Progenitor cell of endocrine pancreas (in vitro differentiated cells): ENCODE measurements at regions not wholly inside any gene's neighbourhood (a gene's known extent, or its start where the extent isn't known, plus 50 kb on each side); places are given as distances from the start of the nearest gene placed in this dataset.
"Not testable (repeated sequence)": the region's sequence is repeated elsewhere in the genome, so short reads cannot be mapped to it uniquely, and the experiment has no call there.

Source experiments
- DNase-seq: peaks from one replicate; pipeline ENCODE4 v3.0.0; 2021; ENCODE audit warnings: low spot score; ENCODE audit not compliant: unreplicated experiment
- H3K27ac Mint-ChIP-seq: 2 replicates; pipeline ENCODE4 v1.8.0; 2021; ENCODE audit warnings: mild to moderate bottlenecking, moderate library complexity, mixed read lengths
- H3K27me3 Mint-ChIP-seq: 2 replicates; pipeline ENCODE4 v1.8.0; 2021; ENCODE audit warnings: mixed read lengths
- H3K36me3 Mint-ChIP-seq: 2 replicates; pipeline ENCODE4 v1.8.0; 2022; ENCODE audit warnings: mixed read lengths; ENCODE audit not compliant: insufficient read depth
- H3K4me1 Mint-ChIP-seq: 2 replicates; pipeline ENCODE4 v1.8.0; 2021; ENCODE audit warnings: low read depth, mixed read lengths
- H3K4me3 Mint-ChIP-seq: 2 replicates; pipeline ENCODE4 v1.8.0; 2021; ENCODE audit warnings: low read depth, mild to moderate bottlenecking, moderate library complexity, mixed read lengths
- H3K9me3 Mint-ChIP-seq: 2 replicates; pipeline ENCODE4 v1.8.0; 2021; ENCODE audit warnings: low read depth, mixed read lengths
- TF ChIP-seq, protein P1 (sequence below): fragments of 200-600 bp; sonication (generic); IDR thresholded peaks from one replicate; pipeline ENCODE4 v1.5.0; 2021; ENCODE audit warnings: antibody characterized with exemption, mild to moderate bottlenecking; ENCODE audit not compliant: unreplicated experiment

DNA sequence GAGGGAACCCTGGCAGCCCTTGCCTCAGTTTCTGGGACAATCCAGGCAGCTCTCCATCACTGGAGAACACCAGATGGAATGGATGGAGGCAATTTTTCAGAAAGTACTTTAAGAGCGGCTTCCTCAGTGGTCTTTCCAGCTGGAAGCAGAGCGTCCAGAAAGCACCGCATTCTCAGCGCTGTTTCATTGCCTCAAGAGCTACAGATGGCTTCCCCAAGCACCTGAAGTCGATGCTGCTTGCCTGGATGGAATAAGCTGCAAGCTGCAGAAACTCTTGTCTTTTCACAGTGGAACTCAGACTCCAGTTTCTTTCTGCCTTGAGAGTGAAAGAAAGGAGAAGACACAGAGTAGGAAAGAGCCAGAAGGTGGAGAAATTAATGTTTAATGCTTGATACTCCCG is 766.9 kb downstream of the TDRD15 start:
- TF ChIP-seq, protein P1, sequence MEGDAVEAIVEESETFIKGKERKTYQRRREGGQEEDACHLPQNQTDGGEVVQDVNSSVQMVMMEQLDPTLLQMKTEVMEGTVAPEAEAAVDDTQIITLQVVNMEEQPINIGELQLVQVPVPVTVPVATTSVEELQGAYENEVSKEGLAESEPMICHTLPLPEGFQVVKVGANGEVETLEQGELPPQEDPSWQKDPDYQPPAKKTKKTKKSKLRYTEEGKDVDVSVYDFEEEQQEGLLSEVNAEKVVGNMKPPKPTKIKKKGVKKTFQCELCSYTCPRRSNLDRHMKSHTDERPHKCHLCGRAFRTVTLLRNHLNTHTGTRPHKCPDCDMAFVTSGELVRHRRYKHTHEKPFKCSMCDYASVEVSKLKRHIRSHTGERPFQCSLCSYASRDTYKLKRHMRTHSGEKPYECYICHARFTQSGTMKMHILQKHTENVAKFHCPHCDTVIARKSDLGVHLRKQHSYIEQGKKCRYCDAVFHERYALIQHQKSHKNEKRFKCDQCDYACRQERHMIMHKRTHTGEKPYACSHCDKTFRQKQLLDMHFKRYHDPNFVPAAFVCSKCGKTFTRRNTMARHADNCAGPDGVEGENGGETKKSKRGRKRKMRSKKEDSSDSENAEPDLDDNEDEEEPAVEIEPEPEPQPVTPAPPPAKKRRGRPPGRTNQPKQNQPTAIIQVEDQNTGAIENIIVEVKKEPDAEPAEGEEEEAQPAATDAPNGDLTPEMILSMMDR = no peak
- no peak overlapping the region for H3K4me3 Mint-ChIP-seq
- no peaks in the 10 kb centered on the region for H3K9me3 Mint-ChIP-seq
- no peak for DNase-seq
- H3K4me1 Mint-ChIP-seq = no peaks in the 10 kb centered on the region
- no peaks in the 10 kb centered on the region for H3K27me3 Mint-ChIP-seq
- no peak overlapping the region for H3K27ac Mint-ChIP-seq
- no peaks in the 10 kb centered on the region for H3K36me3 Mint-ChIP-seq

DNA sequence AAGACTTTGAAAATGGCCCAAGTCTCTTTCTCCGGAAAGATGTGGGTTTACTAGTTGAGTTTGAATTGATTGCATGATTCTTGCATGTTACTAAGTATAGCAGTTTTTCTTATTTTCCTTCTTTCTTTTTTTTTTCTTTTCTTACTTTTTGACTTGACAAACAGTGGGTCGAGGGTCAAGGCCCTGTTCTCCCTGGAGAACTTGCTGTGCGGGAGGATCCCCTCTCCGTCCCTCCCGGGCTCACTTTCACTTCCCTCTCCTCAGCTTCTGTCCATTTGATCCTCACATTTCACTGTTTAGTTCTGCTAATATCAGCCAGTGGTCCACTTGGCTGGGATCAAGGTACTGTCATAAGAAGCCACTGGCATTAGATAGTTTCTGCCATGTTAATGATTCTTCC is 767.4 kb downstream of the TDRD15 start:
- Mint-ChIP-seq H3K36me3 (no peaks in the 10 kb centered on the region), H3K27ac (no peak overlapping the region), H3K9me3 (no peaks in the 10 kb centered on the region), H3K4me3 (no peak overlapping the region), H3K4me1 (no peaks in the 10 kb centered on the region), H3K27me3 (no peaks in the 10 kb centered on the region)
- no peak for DNase-seq
- TF ChIP-seq, protein P1 = no peak

DNA sequence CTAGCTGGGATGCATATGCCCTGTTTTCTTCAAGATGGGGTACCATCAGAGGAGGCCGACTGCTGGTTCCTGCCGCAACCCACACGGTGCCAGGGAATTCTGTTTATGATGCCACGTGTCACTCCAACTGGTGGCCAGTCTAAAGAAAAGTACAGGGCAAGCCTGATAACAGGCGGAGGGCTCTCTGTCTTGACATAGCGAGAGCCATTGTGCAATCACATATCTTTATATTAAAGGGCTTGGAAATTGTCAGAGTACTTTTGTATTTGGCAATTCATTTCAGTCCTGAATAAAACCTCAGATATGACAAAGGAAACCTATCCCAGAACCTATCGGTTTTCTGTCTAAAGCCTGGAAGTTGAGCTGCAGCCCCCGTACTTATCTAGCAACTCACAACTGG is 768.4 kb downstream of the TDRD15 start:
- Mint-ChIP-seq H3K4me1 (no peaks in the 10 kb centered on the region), H3K9me3 (no peaks in the 10 kb centered on the region), H3K27me3 (no peaks in the 10 kb centered on the region), H3K36me3 (no peaks in the 10 kb centered on the region), H3K27ac (no peak overlapping the region), H3K4me3 (no peak overlapping the region)
- DNase-seq = no peak
- TF ChIP-seq, protein P1 = no peak

DNA sequence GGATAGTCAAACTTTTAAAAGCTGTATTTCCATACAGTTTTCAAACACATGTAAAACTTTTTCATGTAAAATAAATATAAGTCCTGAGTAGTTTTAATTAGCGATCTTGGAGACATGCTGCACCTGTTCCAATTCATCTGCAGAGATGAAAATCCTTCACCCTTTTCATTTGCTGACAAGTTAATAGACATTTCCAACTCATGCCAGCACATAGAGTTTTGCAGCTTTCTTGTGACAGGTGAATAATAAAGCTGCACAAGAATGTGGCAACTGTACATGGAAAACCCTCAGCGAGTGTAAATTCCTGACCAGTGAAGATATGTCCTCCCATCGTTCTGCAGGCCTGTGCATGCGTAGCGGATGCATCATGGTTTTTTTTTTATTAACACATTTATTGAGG is 771.4 kb downstream of the TDRD15 start:
- Mint-ChIP-seq H3K36me3 (no peaks in the 10 kb centered on the region), H3K4me3 (no peak overlapping the region), H3K4me1 (no peaks in the 10 kb centered on the region), H3K9me3 (no peaks in the 10 kb centered on the region), H3K27me3 (no peaks in the 10 kb centered on the region), H3K27ac (no peak overlapping the region)
- TF ChIP-seq, protein P1 = no peak
- no peak for DNase-seq

DNA sequence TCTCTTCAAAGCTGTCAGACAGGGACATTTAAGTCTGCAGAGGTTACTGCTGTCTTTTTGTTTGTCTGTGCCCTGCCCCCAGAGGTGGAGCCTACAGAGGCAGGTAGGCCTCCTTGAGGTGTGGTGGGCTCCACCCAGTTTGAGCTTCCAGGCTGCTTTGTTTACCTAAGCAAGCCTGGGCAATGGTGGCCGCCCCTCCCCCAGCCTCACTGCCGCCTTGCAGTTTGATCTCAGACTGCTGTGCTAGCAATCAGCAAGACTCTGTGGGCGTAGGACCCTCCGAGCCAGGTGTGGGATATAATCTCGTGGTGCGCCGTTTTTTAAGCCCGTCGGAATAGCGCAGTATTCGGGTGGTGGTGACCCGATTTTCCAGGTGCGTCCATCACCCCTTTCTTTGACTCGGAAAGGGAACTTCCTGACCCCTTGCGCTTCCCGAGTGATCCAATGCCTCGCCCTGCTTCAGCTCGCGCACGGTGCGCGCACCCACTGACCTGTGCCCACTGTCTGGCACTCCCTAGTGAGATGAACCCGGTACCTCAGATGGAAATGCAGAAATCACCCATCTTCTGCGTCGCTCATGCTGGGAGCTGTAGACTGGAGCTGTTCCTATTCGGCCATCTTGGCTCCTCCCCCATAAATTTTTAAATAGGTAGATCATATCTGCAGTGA is 785.1 kb downstream of the TDRD15 start:
- not testable (repeated sequence) for H3K36me3 Mint-ChIP-seq, H3K4me3 Mint-ChIP-seq, H3K4me1 Mint-ChIP-seq, H3K9me3 Mint-ChIP-seq, H3K27me3 Mint-ChIP-seq, DNase-seq, H3K27ac Mint-ChIP-seq

DNA sequence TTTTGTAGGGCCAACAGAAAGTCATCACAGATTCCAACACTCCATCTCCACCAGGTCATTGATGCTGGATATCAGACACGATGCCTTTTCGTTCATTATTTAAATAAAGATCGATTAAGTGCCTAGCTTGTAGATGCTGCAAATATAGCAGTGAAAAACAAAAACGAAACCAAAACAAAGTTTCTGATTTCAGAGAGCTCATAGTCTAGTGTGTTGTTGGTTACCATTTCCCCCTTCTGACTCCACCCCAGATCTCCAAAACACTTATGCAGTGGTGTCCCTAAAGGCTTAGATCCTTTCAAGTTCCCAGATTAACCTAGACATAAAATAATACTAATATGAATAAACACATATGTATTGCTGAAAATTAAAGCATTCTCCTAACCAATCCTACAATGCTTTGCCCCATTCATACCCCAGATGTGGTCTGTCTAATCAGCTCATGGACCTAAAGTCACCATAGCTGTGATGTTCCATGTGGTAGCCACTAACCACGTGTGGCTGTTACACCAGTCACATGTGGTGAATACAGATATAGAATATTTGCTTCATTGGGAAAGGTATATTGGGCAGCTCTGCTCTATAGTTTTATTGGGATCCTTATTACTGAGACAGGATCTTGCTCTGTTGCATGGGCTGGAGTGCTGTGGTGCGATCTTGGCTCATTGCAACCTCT is 787.2 kb downstream of the TDRD15 start:
- TF ChIP-seq, protein P1 = no peak
- no peak overlapping the region for H3K4me3 Mint-ChIP-seq
- H3K36me3 Mint-ChIP-seq = no peaks in the 10 kb centered on the region
- H3K4me1 Mint-ChIP-seq = no peaks in the 10 kb centered on the region
- no peaks in the 10 kb centered on the region for H3K27me3 Mint-ChIP-seq
- no peak for DNase-seq
- H3K27ac Mint-ChIP-seq = no peak overlapping the region
- H3K9me3 Mint-ChIP-seq = peaks cover 3% of the 10 kb centered on the region
